T-helper 17 cell (primary cell): ENCODE measurements at regions not wholly inside any gene's neighbourhood (a gene's known extent, or its start where the extent isn't known, plus 50 kb on each side); places are given as distances from the start of the nearest gene placed in this dataset.
"Not testable (repeated sequence)": the region's sequence is repeated elsewhere in the genome, so short reads cannot be mapped to it uniquely, and the experiment has no call there.

Experiments
- ATAC-seq: fragments of 150-1000 bp; cut with Tn5 transposase; 2 replicates; pipeline ENCODE4 v1.10.0; 2021; ENCODE audit warnings: mild to moderate bottlenecking, moderate library complexity
- DNase-seq, 3 donors: peaks; one replicate each; pipeline versions ENCODE4 v3.0.0 to v3.0.0-alpha.2; 2020 to 2021
- H3K9me3 ChIP-seq: one replicate; pipeline ENCODE4 v1.7.0; 2013; ENCODE audit warnings: low read length, mild to moderate bottlenecking; ENCODE audit not compliant: control insufficient read depth, poor library complexity, severe bottlenecking
- H3K27ac Mint-ChIP-seq: one replicate; pipeline ENCODE4 v1.8.0; 2022; ENCODE audit warnings: mild to moderate bottlenecking, moderate library complexity, mixed read lengths
- H3K27me3 Mint-ChIP-seq: one replicate; pipeline ENCODE4 v1.8.0; 2022; ENCODE audit warnings: mixed read lengths
- H3K36me3 Mint-ChIP-seq: one replicate; pipeline ENCODE4 v1.8.0; 2022; ENCODE audit warnings: low read depth, mixed read lengths
- H3K4me1 Mint-ChIP-seq: one replicate; pipeline ENCODE4 v1.8.0; 2022; ENCODE audit warnings: mild to moderate bottlenecking, mixed read lengths
- H3K4me3 Mint-ChIP-seq: one replicate; pipeline ENCODE4 v1.8.0; 2022; ENCODE audit warnings: mild to moderate bottlenecking, moderate library complexity, mixed read lengths

- no peak for ATAC-seq
- Mint-ChIP-seq H3K27me3 (no peaks in the 10 kb centered on the region), H3K4me1 (no peaks in the 10 kb centered on the region), H3K36me3 (no peaks in the 10 kb centered on the region), H3K27ac (no peak overlapping the region), H3K4me3 (no peak overlapping the region)
- no peaks in the 10 kb centered on the region for H3K9me3 ChIP-seq
- DNase-seq: no peak
Measured at GRCh38 chr1:196121181-196121580, 487.1 kb downstream of the KCNT2 start.

- no peaks in the 10 kb centered on the region for H3K4me1 Mint-ChIP-seq
- H3K4me3 Mint-ChIP-seq: no peak overlapping the region
- DNase-seq (no peak), ATAC-seq (no peak)
- H3K27me3 Mint-ChIP-seq: no peaks in the 10 kb centered on the region
- no peaks in the 10 kb centered on the region for H3K9me3 ChIP-seq
- H3K27ac Mint-ChIP-seq: no peak overlapping the region
- H3K36me3 Mint-ChIP-seq: no peaks in the 10 kb centered on the region
Measured at GRCh38 chr1:196115646-196116045, 492.6 kb downstream of the KCNT2 start.

DNA sequence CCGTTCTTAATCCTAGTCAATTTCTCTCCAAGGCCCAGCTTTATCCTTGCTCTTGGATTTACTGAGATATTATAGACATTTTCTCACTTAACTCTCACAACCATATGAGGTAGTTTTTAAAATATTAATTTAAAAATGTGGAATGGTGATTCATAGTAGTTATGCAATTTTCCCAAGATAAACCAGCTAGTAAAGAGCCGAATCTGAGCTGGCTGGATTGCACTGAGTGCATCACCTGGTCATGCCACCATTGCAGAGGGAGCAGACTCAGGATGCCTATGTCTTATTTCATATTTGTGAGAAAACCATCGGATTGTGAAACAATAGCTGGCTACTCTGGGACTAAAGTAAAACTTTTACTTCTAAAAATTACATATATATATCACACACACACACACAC, 494.0 kb downstream of the KCNT2 start:
- Mint-ChIP-seq H3K4me1 (no peaks in the 10 kb centered on the region), H3K27ac (no peak overlapping the region), H3K36me3 (no peaks in the 10 kb centered on the region), H3K27me3 (no peaks in the 10 kb centered on the region), H3K4me3 (no peak overlapping the region)
- ATAC-seq: no peak
- H3K9me3 ChIP-seq: no peaks in the 10 kb centered on the region
- DNase-seq: no peak

- H3K9me3 ChIP-seq, DNase-seq, H3K27me3 Mint-ChIP-seq, ATAC-seq, H3K27ac Mint-ChIP-seq, H3K4me3 Mint-ChIP-seq, H3K36me3 Mint-ChIP-seq, H3K4me1 Mint-ChIP-seq: not testable (repeated sequence)
Measured at GRCh38 chr1:196108990-196109389, 499.2 kb downstream of the KCNT2 start.

- ATAC-seq: no peak
- Mint-ChIP-seq H3K27ac (no peak overlapping the region), H3K4me3 (no peak overlapping the region), H3K4me1 (no peaks in the 10 kb centered on the region), H3K27me3 (no peaks in the 10 kb centered on the region), H3K36me3 (no peaks in the 10 kb centered on the region)
- DNase-seq: no peak
- H3K9me3 ChIP-seq: peaks cover 3% of the 10 kb centered on the region
Measured at GRCh38 chr1:196105901-196106300, 502.3 kb downstream of the KCNT2 start.

GRCh38 chr1:196102826-196103225, 505.4 kb downstream of the KCNT2 start:
- DNase-seq (no peak), ATAC-seq (no peak)
- Mint-ChIP-seq H3K27ac (no peak overlapping the region), H3K36me3 (no peaks in the 10 kb centered on the region), H3K4me3 (no peak overlapping the region), H3K27me3 (no peaks in the 10 kb centered on the region), H3K4me1 (no peaks in the 10 kb centered on the region)
- peaks cover 3% of the 10 kb centered on the region for H3K9me3 ChIP-seq

- Mint-ChIP-seq H3K27me3 (no peaks in the 10 kb centered on the region), H3K4me3 (no peak overlapping the region), H3K36me3 (no peaks in the 10 kb centered on the region), H3K27ac (no peak overlapping the region), H3K4me1 (no peaks in the 10 kb centered on the region)
- ATAC-seq (no peak), DNase-seq (no peak)
- peaks cover 3% of the 10 kb centered on the region for H3K9me3 ChIP-seq
Measured at GRCh38 chr1:196098000-196098399, 510.2 kb downstream of the KCNT2 start.

DNA sequence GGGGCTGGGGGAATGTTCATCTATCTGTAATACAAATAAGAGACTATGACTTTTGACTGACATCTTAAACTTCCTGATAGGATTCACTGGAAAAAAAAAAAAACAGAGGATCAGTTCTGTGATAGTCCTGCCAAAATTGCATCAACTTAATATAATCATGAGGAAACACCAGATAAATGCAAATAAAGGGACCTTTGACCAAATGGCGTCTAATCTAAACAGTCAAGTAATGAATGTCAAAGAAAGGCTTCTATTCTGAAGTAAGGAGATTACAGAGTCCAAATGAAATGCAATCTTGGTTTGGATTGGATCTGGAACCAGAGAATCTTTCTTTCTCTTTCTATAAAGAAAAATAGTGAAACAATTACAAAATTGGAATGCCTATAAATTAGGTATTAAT, 513.4 kb downstream of the KCNT2 start:
- Mint-ChIP-seq H3K27ac (no peak overlapping the region), H3K36me3 (no peaks in the 10 kb centered on the region), H3K4me3 (no peak overlapping the region), H3K4me1 (no peaks in the 10 kb centered on the region), H3K27me3 (no peaks in the 10 kb centered on the region)
- DNase-seq: no peak
- H3K9me3 ChIP-seq: no peaks in the 10 kb centered on the region
- ATAC-seq: no peak

GRCh38 chr1:196091397-196092135, 516.7 kb downstream of the KCNT2 start:
- DNase-seq (no peak), ATAC-seq (no peak)
- Mint-ChIP-seq H3K4me1 (no peaks in the 10 kb centered on the region), H3K27ac (no peak overlapping the region), H3K36me3 (no peaks in the 10 kb centered on the region), H3K4me3 (no peak overlapping the region), H3K27me3 (no peaks in the 10 kb centered on the region)
- no peaks in the 10 kb centered on the region for H3K9me3 ChIP-seq

GRCh38 chr1:196090226-196090625, 518.0 kb downstream of the KCNT2 start:
- ATAC-seq (no peak), DNase-seq (no peak)
- Mint-ChIP-seq H3K4me3 (no peak overlapping the region), H3K27me3 (no peaks in the 10 kb centered on the region), H3K4me1 (no peaks in the 10 kb centered on the region), H3K27ac (no peak overlapping the region), H3K36me3 (no peaks in the 10 kb centered on the region)
- H3K9me3 ChIP-seq: no peaks in the 10 kb centered on the region

- no peaks in the 10 kb centered on the region for H3K4me1 Mint-ChIP-seq
- DNase-seq (no peak), ATAC-seq (no peak)
- H3K4me3 Mint-ChIP-seq: no peak overlapping the region
- H3K27ac Mint-ChIP-seq: no peak overlapping the region
- no peaks in the 10 kb centered on the region for H3K9me3 ChIP-seq
- H3K36me3 Mint-ChIP-seq: no peaks in the 10 kb centered on the region
- H3K27me3 Mint-ChIP-seq: no peaks in the 10 kb centered on the region
Measured at GRCh38 chr1:196088541-196088940, 519.7 kb downstream of the KCNT2 start.

DNA sequence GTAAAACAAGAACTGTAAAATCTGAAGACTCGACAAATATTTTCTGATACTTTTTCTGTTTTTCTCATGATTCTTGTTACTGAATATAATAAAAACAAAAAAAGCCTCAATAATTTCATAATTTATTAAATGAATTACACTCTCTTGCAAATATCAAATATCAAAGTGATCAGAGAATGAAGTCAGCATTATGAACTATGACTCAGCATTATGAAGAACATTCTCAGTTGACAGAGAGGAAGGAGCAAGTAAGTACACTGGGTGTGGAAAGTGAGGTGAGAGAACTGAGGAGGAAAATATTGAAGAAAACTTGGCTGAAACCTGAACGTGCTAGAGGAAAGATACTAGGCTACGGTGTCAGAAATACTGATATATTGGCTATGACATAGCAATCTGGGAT, 529.5 kb downstream of the KCNT2 start:
- H3K4me1 Mint-ChIP-seq: no peaks in the 10 kb centered on the region
- H3K4me3 Mint-ChIP-seq: no peak overlapping the region
- no peaks in the 10 kb centered on the region for H3K9me3 ChIP-seq
- no peak overlapping the region for H3K27ac Mint-ChIP-seq
- ATAC-seq (no peak), DNase-seq (no peak)
- no peaks in the 10 kb centered on the region for H3K27me3 Mint-ChIP-seq
- H3K36me3 Mint-ChIP-seq: no peaks in the 10 kb centered on the region

GRCh38 chr1:196075621-196076020, 532.6 kb downstream of the KCNT2 start:
- ATAC-seq: no peak
- H3K36me3 Mint-ChIP-seq: no peaks in the 10 kb centered on the region
- H3K9me3 ChIP-seq: no peaks in the 10 kb centered on the region
- no peaks in the 10 kb centered on the region for H3K27me3 Mint-ChIP-seq
- no peak overlapping the region for H3K27ac Mint-ChIP-seq
- H3K4me1 Mint-ChIP-seq: no peaks in the 10 kb centered on the region
- H3K4me3 Mint-ChIP-seq: no peak overlapping the region
- no peak for DNase-seq

DNA sequence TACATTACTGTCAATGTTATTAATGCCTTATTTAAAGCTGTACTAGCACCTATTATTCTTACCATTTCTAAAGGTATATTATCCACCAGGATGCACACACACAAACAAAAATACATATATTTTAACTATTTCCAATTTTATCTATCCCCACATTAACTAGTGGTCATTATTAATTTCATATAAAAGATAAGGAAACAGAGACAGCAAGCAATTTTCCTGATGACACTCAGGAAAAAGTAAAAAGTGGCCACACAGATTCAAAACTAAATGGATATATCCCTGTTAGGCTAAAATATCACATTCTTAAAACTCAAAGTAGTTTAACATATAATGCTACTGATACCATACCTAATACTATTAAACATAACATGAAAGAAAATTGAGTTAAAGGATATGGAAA, 534.1 kb downstream of the KCNT2 start:
- no peaks in the 10 kb centered on the region for H3K9me3 ChIP-seq
- no peak for ATAC-seq
- Mint-ChIP-seq H3K27me3 (no peaks in the 10 kb centered on the region), H3K4me1 (no peaks in the 10 kb centered on the region), H3K36me3 (no peaks in the 10 kb centered on the region), H3K4me3 (no peak overlapping the region), H3K27ac (no peak overlapping the region)
- no peak for DNase-seq
